Tibial nerve (tissue), 4 donors: ENCODE measurements at regions not wholly inside any gene's neighbourhood (a gene's known extent, or its start where the extent isn't known, plus 50 kb on each side); places are given as distances from the start of the nearest gene placed in this dataset.
A peak's percentile ranks its signal among the peaks of the same experiment; 100 is the strongest.

Source experiments
- DNase-seq, 2 donors: peaks; one replicate each; pipeline ENCODE4 v3.0.0-alpha.2; 2019; ENCODE audit warnings: low spot score in 2 of 2
- H3K27ac ChIP-seq, 4 donors: fragments of 200-600 bp; sonication (generic) in 3 of 4; one replicate each; pipeline ENCODE4 v1.5.1; 2017 to 2019; ENCODE audit warnings: mild to moderate bottlenecking in 1 of 4
- H3K27me3 ChIP-seq, 2 donors: fragments of 200-600 bp; sonication (generic) in 1 of 2; one replicate each; pipeline versions ENCODE4 v1.5.1 to v1.6.0; 2017 to 2019
- H3K36me3 ChIP-seq, 3 donors: fragments of 200-600 bp; sonication (generic); one replicate each; pipeline ENCODE4 v1.5.1; 2018 to 2019
- H3K4me1 ChIP-seq, 4 donors: fragments of 200-600 bp; sonication (generic) in 3 of 4; one replicate each; pipeline ENCODE4 v1.5.1; 2017 to 2019
- H3K4me3 ChIP-seq, 4 donors: fragments of 200-600 bp; sonication (generic) in 3 of 4; one replicate each; pipeline ENCODE4 v1.5.1; 2017 to 2019; ENCODE audit warnings: mild to moderate bottlenecking in 1 of 4, moderate library complexity in 1 of 4
- H3K9me3 ChIP-seq, 4 donors: fragments of 200-600 bp; sonication (generic) in 3 of 4; one replicate each; pipeline ENCODE4 v1.5.1; 2017 to 2019
- CTCF ChIP-seq, 5 experiments: fragments of 200-600 bp in 3 of 5; fragments of 450-650 bp in 2 of 5; sonication (generic) in 3 of 5; IDR thresholded peaks; one replicate each; pipeline ENCODE4 v1.5.1; 2016 to 2019; ENCODE audit warnings: antibody characterized with exemption in 5 of 5, mild to moderate bottlenecking in 3 of 5, moderate library complexity in 2 of 5
- EP300 ChIP-seq, 2 donors: sonication (generic); formaldehyde crosslinking; IDR thresholded peaks; one replicate each; pipeline ENCODE4 v1.6.1; 2017; ENCODE audit warnings: antibody characterized with exemption in 2 of 2, mild to moderate bottlenecking in 1 of 2
- POLR2A ChIP-seq, 2 donors: fragments of 450-650 bp; IDR thresholded peaks; one replicate each; pipeline ENCODE4 v1.6.1; 2017; ENCODE audit warnings: antibody characterized with exemption in 2 of 2, mild to moderate bottlenecking in 2 of 2, moderate library complexity in 2 of 2
- WGBS, 2 donors: methylation state at CpG; one replicate each; pipeline ENCODE4 v1.1.5; 2018; 5-methylcytosine and 5-hydroxymethylcytosine counted together

GRCh38 chr10:10785627-10786026, 232.0 kb upstream of the CELF2 start:
- DNase-seq = no peak
- TF ChIP-seq POLR2A (IDR thresholded peaks at IDR 0.05) = no peak
- H3K27me3 ChIP-seq = no peaks in the 10 kb centered on the region
- H3K4me1 ChIP-seq = peaks cover 0 to 21% (median 4%) of the 10 kb centered on the region in 4 donors
- H3K4me3 ChIP-seq = no peak overlapping the region
- H3K27ac ChIP-seq = no peak overlapping the region
- no peaks in the 10 kb centered on the region for H3K36me3 ChIP-seq
- H3K9me3 ChIP-seq = peaks cover 0 to 8% (median 0%) of the 10 kb centered on the region in 4 donors

- peaks cover 0 to 8% (median 0%) of the 10 kb centered on the region in 4 donors for H3K9me3 ChIP-seq
- no peaks in the 10 kb centered on the region for H3K27me3 ChIP-seq
- peaks cover 0 to 21% (median 4%) of the 10 kb centered on the region in 4 donors for H3K4me1 ChIP-seq
- no peak for TF ChIP-seq CTCF (IDR thresholded peaks at IDR 0.05)
- TF ChIP-seq POLR2A (IDR thresholded peaks at IDR 0.05) = no peak
- no peak for TF ChIP-seq EP300 (IDR thresholded peaks at IDR 0.05)
- no peak overlapping the region for H3K27ac ChIP-seq
- WGBS, 2 donors = 56 to 73% methylated on average over 7 of the region's 7 CpGs
- no peak for DNase-seq
- H3K4me3 ChIP-seq = no peak overlapping the region
- no peaks in the 10 kb centered on the region for H3K36me3 ChIP-seq
Observed at GRCh38 chr10:10786109-10787090, 231.3 kb upstream of the CELF2 start.

- no peak overlapping the region for H3K4me3 ChIP-seq
- no peaks in the 10 kb centered on the region for H3K27me3 ChIP-seq
- no peak for TF ChIP-seq EP300 (IDR thresholded peaks at IDR 0.05)
- no peak for TF ChIP-seq POLR2A (IDR thresholded peaks at IDR 0.05)
- no peak for TF ChIP-seq CTCF (IDR thresholded peaks at IDR 0.05)
- H3K36me3 ChIP-seq = no peaks in the 10 kb centered on the region
- DNase-seq = no peak
- 38 to 41% methylated on average over 4 of the region's 4 CpGs for WGBS, 2 donors
- peaks cover 0 to 24% (median 4%) of the 10 kb centered on the region in 4 donors for H3K4me1 ChIP-seq
- H3K27ac ChIP-seq = peak overlapping the region in 1 of 4 donors; percentile 49
- H3K9me3 ChIP-seq = peaks cover 0 to 8% (median 0%) of the 10 kb centered on the region in 4 donors
Observed at GRCh38 chr10:10787586-10787985, 230.1 kb upstream of the CELF2 start.

- Histone ChIP-seq H3K27ac (no peak overlapping the region), H3K4me3 (no peak overlapping the region), H3K9me3 (peaks cover 0 to 8% (median 0%) of the 10 kb centered on the region in 4 donors), H3K4me1 (peaks cover 0 to 31% (median 4%) of the 10 kb centered on the region in 4 donors), H3K27me3 (no peaks in the 10 kb centered on the region), H3K36me3 (no peaks in the 10 kb centered on the region)
- DNase-seq = no peak
- TF ChIP-seq EP300 (IDR thresholded peaks at IDR 0.05) (no peak), CTCF (IDR thresholded peaks at IDR 0.05) (no peak), POLR2A (IDR thresholded peaks at IDR 0.05) (no peak)
- 53 to 54% methylated on average over 4 of the region's 4 CpGs for WGBS, 2 donors
Observed at GRCh38 chr10:10788761-10789160, 228.9 kb upstream of the CELF2 start.

GRCh38 chr10:10791869-10792268, 225.8 kb upstream of the CELF2 start:
- 84 to 88% methylated on average over 3 of the region's 3 CpGs for WGBS, 2 donors
- Histone ChIP-seq H3K27me3 (no peaks in the 10 kb centered on the region), H3K27ac (no peak overlapping the region), H3K9me3 (no peaks in the 10 kb centered on the region), H3K4me1 (peaks cover 0 to 46% (median under 1%) of the 10 kb centered on the region in 4 donors), H3K4me3 (no peak overlapping the region), H3K36me3 (no peaks in the 10 kb centered on the region)
- no peak for TF ChIP-seq POLR2A (IDR thresholded peaks at IDR 0.05)
- no peak for TF ChIP-seq EP300 (IDR thresholded peaks at IDR 0.05)
- no peak for TF ChIP-seq CTCF (IDR thresholded peaks at IDR 0.05)
- no peak for DNase-seq
